Breast epithelium (tissue), 4 donors: ENCODE measurements at regions not wholly inside any gene's neighbourhood (a gene's known extent, or its start where the extent isn't known, plus 50 kb on each side); places are given as distances from the start of the nearest gene placed in this dataset.

Experiments used
- DNase-seq, 2 donors: peaks; one replicate each; pipeline ENCODE4 v3.0.0-alpha.2; 2019; ENCODE audit warnings: low spot score in 2 of 2
- H3K27ac ChIP-seq, 2 donors: fragments of 200-600 bp; sonication (generic) in 1 of 2; one replicate each; pipeline ENCODE4 v1.5.1; 2016 to 2019; ENCODE audit warnings: mild to moderate bottlenecking in 1 of 2
- H3K27me3 ChIP-seq, 2 donors: fragments of 200-600 bp; sonication (generic) in 1 of 2; one replicate each; pipeline versions ENCODE4 v1.5.1 to v1.6.0; 2017 to 2019; ENCODE audit warnings: control low read depth in 1 of 2, mild to moderate bottlenecking in 1 of 2
- H3K36me3 ChIP-seq: fragments of 200-600 bp; one replicate; pipeline ENCODE4 v1.5.1; 2019
- H3K4me1 ChIP-seq, 2 donors: fragments of 200-600 bp; sonication (generic); one replicate each; pipeline ENCODE4 v1.5.1; 2016 to 2019; ENCODE audit warnings: control low read depth in 1 of 2
- H3K4me3 ChIP-seq, 3 donors: fragments of 200-600 bp; sonication (generic); 1 replicate in 2 of 3; 2 replicates in 1 of 3; pipeline ENCODE4 v1.5.1; 2016 to 2019; ENCODE audit warnings: mild to moderate bottlenecking in 3 of 3, moderate library complexity in 2 of 3
- H3K9me3 ChIP-seq, 2 donors: fragments of 200-600 bp; sonication (generic) in 1 of 2; one replicate each; pipeline ENCODE4 v1.5.1; 2016 to 2019; ENCODE audit warnings: control low read depth in 1 of 2
- CTCF ChIP-seq, 3 donors: fragments of 450-650 bp; IDR thresholded peaks; one replicate each; pipeline ENCODE4 v1.5.1; 2016 to 2017; ENCODE audit warnings: antibody characterized with exemption in 3 of 3, mild to moderate bottlenecking in 3 of 3, moderate library complexity in 3 of 3
- POLR2A ChIP-seq: fragments of 450-650 bp; IDR thresholded peaks from one replicate; pipeline ENCODE4 v1.6.1; 2016; ENCODE audit warnings: antibody characterized with exemption, mild to moderate bottlenecking, moderate library complexity
- POLR2AphosphoS5 ChIP-seq, 3 donors: sonication (generic); formaldehyde crosslinking; IDR thresholded peaks; one replicate each; pipeline ENCODE4 v1.6.1; 2017; ENCODE audit warnings: antibody characterized with exemption in 3 of 3
- intact Hi-C: fragments of 100-400 bp; cut with DNase I; formaldehyde crosslinking; loops from one replicate; pipeline ENCODE4 v1.15.1; 2023; ENCODE audit warnings: low total_unique reads

GRCh38 chr2:149924549-149925213 lies 337.1 kb upstream of the MMADHC start:
- no peaks in the 10 kb centered on the region for H3K27me3 ChIP-seq
- DNase-seq = no peak
- no peak for TF ChIP-seq POLR2AphosphoS5 (IDR thresholded peaks at IDR 0.05)
- no peak for TF ChIP-seq CTCF (IDR thresholded peaks at IDR 0.05)
- no peak for TF ChIP-seq POLR2A
- H3K4me1 ChIP-seq = no peaks in the 10 kb centered on the region
- H3K36me3 ChIP-seq = no peaks in the 10 kb centered on the region
- no peaks in the 10 kb centered on the region for H3K9me3 ChIP-seq
- intact Hi-C loops = no loop called here
- H3K27ac ChIP-seq = no peak overlapping the region
- no peak overlapping the region for H3K4me3 ChIP-seq

DNA sequence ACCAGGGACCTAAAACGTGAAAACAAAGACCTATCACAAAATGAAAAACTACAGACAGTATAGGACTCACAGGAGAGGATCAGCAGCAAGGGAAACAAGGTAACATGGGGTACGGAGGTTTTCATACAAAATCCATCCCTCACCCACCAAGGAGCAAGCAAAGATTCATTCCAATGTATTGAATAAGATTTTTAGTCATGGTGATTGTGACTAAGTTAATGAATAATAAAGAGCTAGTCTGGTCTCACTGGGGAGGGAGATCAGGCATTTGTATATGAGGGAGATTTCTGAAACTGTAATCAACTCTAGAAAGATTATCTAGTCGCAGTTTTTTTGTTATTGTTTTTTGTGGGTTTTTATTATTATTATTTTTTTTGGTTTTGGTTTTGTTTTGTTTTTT lies 336.5 kb upstream of the MMADHC start:
- no peaks in the 10 kb centered on the region for H3K9me3 ChIP-seq
- no peaks in the 10 kb centered on the region for H3K27me3 ChIP-seq
- DNase-seq = no peak
- TF ChIP-seq POLR2A (no peak), POLR2AphosphoS5 (IDR thresholded peaks at IDR 0.05) (no peak), CTCF (IDR thresholded peaks at IDR 0.05) (no peak)
- no peak overlapping the region for H3K27ac ChIP-seq
- H3K4me1 ChIP-seq = no peaks in the 10 kb centered on the region
- no peaks in the 10 kb centered on the region for H3K36me3 ChIP-seq
- intact Hi-C loops = no loop called here
- H3K4me3 ChIP-seq = no peak overlapping the region

DNA sequence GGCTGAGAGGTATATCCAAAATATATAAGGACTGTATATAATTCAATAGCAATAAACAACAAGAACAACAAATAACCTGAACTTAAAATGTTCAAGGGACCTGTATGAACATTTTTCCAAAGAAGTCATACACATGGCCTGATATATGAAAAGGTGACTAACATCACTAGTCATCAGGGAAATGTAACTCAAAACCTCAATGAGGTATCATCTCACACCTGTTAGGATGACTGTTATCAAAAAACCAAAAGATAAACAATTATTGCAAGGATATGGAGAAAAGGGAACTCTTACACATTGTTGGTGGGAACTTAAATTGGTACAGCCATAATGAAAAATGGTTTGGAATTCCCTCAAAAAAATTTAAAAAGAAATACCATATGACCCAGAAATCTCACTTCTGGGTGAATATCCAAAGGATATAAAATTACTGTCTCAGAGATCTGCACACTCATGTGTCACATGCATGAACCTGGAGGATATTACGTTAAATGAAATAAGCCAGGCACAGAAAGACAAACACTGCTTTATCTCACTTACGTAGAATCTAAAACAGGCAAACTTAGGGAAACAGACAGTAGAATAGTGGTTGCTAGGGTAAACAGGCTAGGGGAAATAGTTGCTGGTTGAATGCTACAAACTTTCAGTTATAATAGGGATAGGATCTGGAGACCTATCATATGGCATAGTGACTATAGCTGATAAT lies 334.5 kb upstream of the MMADHC start:
- TF ChIP-seq POLR2A (no peak), POLR2AphosphoS5 (IDR thresholded peaks at IDR 0.05) (no peak), CTCF (IDR thresholded peaks at IDR 0.05) (no peak)
- H3K27me3 ChIP-seq = no peaks in the 10 kb centered on the region
- no peaks in the 10 kb centered on the region for H3K36me3 ChIP-seq
- intact Hi-C loops = no loop called here
- H3K27ac ChIP-seq = no peak overlapping the region
- no peaks in the 10 kb centered on the region for H3K9me3 ChIP-seq
- DNase-seq = no peak
- no peak overlapping the region for H3K4me3 ChIP-seq
- no peaks in the 10 kb centered on the region for H3K4me1 ChIP-seq

- no peak for DNase-seq
- no peaks in the 10 kb centered on the region for H3K9me3 ChIP-seq
- H3K36me3 ChIP-seq = no peaks in the 10 kb centered on the region
- no peak for TF ChIP-seq CTCF (IDR thresholded peaks at IDR 0.05)
- no peak for TF ChIP-seq POLR2AphosphoS5 (IDR thresholded peaks at IDR 0.05)
- TF ChIP-seq POLR2A = no peak
- no peaks in the 10 kb centered on the region for H3K4me1 ChIP-seq
- no peaks in the 10 kb centered on the region for H3K27me3 ChIP-seq
- H3K27ac ChIP-seq = no peak overlapping the region
- intact Hi-C loops = no loop called here
- no peak overlapping the region for H3K4me3 ChIP-seq
Observed at GRCh38 chr2:149920389-149920788, 332.8 kb upstream of the MMADHC start.

- Histone ChIP-seq H3K4me3 (no peak overlapping the region), H3K4me1 (no peaks in the 10 kb centered on the region), H3K36me3 (no peaks in the 10 kb centered on the region), H3K27me3 (no peaks in the 10 kb centered on the region), H3K27ac (no peak overlapping the region), H3K9me3 (no peaks in the 10 kb centered on the region)
- TF ChIP-seq POLR2A (no peak), CTCF (IDR thresholded peaks at IDR 0.05) (no peak), POLR2AphosphoS5 (IDR thresholded peaks at IDR 0.05) (no peak)
- DNase-seq = no peak
- intact Hi-C loops = no loop called here
Observed at GRCh38 chr2:149915151-149915550, 327.6 kb upstream of the MMADHC start.
